ENCODE measurements at regions not wholly inside any gene's neighbourhood (a gene's known extent, or its start where the extent isn't known, plus 50 kb on each side); places are given as distances from the start of the nearest gene placed in this dataset.

DNA sequence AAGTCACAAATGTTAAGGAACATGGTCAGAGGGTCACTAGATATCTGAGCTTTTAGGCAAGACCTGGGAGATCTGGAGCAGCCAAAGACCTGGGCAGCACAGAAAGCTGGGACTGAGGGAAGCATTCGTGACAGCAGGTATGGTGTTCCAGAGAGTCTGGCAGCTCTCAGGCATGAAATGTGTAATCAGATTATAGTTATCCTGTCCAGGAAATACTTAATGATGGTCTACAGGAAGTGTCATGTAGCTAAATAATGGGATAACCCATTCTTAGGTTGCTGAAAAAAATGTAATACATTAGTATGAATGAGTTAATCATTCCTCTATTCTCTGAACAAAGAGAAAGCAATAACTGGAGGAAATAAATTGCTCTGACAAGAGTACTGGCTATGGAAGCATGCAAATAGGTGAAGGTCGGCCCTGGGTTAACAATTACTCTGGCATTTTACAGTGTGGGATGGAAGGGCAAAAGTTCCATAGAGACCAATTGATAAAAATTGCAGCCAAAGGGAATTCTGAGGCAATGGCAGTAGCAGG lies 740.5 kb downstream of the CBLN4 start:
- POLR2A ChIA-PET, result no interaction called here
- Mint-ChIP-seq H3K4me1 (ENCODE audit: low read depth) (no peaks in the 10 kb centered on the region), H3K36me3 (ENCODE audit: low read depth) (no peaks in the 10 kb centered on the region), H3K27ac (no peak overlapping the region), H3K4me3 (no peak overlapping the region), H3K27me3 (ENCODE audit: low read depth) (no peaks in the 10 kb centered on the region), H3K9me3 (ENCODE audit: insufficient read depth) (no peaks in the 10 kb centered on the region)
- ATAC-seq, result no peak
- no peak for DNase-seq
- CTCF ChIA-PET, result no interaction called here

DNA sequence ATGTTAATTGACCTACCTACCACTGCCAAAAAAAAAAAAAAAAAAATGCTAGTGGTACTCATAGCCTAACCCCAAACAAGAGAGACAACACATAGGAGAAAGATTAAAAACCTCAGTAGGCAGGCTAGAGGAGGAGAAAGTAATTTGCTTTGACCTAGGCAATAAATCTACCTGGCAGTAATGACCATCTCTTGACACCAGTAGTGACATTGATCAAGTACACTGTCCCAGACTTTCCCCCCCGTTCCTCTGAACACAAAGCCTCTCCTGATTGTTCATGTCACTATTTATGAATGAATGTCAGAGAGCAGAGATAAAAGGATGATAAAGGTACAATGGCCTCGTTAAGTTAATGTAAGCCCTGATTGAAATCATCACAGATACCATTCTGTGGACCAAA lies 746.8 kb downstream of the CBLN4 start:
- no peak for ATAC-seq
- Mint-ChIP-seq H3K4me1 (ENCODE audit: low read depth) (no peaks in the 10 kb centered on the region), H3K4me3 (no peak overlapping the region), H3K27ac (no peak overlapping the region), H3K9me3 (ENCODE audit: insufficient read depth) (peaks cover 7% of the 10 kb centered on the region), H3K27me3 (ENCODE audit: low read depth) (no peaks in the 10 kb centered on the region), H3K36me3 (ENCODE audit: low read depth) (no peaks in the 10 kb centered on the region)
- no peak for DNase-seq
- ChIA-PET CTCF (no interaction called here), POLR2A (no interaction called here)

- CTCF ChIA-PET, result no interaction called here
- Mint-ChIP-seq H3K9me3 (ENCODE audit: insufficient read depth) (peaks cover 11% of the 10 kb centered on the region), H3K4me3 (no peak overlapping the region), H3K36me3 (ENCODE audit: low read depth) (no peaks in the 10 kb centered on the region), H3K27ac (no peak overlapping the region), H3K27me3 (ENCODE audit: low read depth) (no peaks in the 10 kb centered on the region), H3K4me1 (ENCODE audit: low read depth) (no peaks in the 10 kb centered on the region)
- DNase-seq (no peak), ATAC-seq (no peak)
- POLR2A ChIA-PET, result no interaction called here
Observed at GRCh38 chr20:55255016-55255415, 750.3 kb downstream of the CBLN4 start.

- ChIA-PET POLR2A (no interaction called here), CTCF (no interaction called here)
- Mint-ChIP-seq H3K9me3 (ENCODE audit: insufficient read depth) (peaks cover 11% of the 10 kb centered on the region), H3K4me1 (ENCODE audit: low read depth) (no peaks in the 10 kb centered on the region), H3K4me3 (no peak overlapping the region), H3K36me3 (ENCODE audit: low read depth) (no peaks in the 10 kb centered on the region), H3K27me3 (ENCODE audit: low read depth) (no peaks in the 10 kb centered on the region), H3K27ac (no peak overlapping the region)
- DNase-seq (no peak), ATAC-seq (no peak)
Observed at GRCh38 chr20:55253781-55254180, 751.5 kb downstream of the CBLN4 start.

DNA sequence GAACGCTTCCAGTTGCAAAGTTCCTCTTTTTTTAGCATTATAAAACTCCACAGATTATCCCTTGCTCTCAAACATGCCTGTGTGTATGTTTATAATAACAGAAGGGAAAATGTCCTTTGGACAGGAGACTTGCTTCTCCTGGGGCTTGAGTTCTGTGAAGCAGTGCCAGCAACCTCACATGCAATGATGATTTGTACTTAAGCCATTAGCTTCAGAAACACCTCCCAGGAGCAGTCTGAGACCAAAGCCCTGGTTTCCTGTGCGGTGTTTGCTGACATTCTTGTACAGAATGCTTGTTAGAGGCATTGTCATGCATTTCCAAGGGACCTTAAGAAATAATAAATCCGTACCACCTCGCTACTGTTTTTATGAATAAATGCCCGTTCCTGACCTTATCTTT lies 752.8 kb downstream of the CBLN4 start:
- Mint-ChIP-seq H3K4me3 (no peak overlapping the region), H3K4me1 (ENCODE audit: low read depth) (no peaks in the 10 kb centered on the region), H3K36me3 (ENCODE audit: low read depth) (no peaks in the 10 kb centered on the region), H3K27ac (no peak overlapping the region), H3K9me3 (ENCODE audit: insufficient read depth) (peaks cover 17% of the 10 kb centered on the region), H3K27me3 (ENCODE audit: low read depth) (no peaks in the 10 kb centered on the region)
- ChIA-PET CTCF (no interaction called here), POLR2A (no interaction called here)
- ATAC-seq (no peak), DNase-seq (no peak)

DNA sequence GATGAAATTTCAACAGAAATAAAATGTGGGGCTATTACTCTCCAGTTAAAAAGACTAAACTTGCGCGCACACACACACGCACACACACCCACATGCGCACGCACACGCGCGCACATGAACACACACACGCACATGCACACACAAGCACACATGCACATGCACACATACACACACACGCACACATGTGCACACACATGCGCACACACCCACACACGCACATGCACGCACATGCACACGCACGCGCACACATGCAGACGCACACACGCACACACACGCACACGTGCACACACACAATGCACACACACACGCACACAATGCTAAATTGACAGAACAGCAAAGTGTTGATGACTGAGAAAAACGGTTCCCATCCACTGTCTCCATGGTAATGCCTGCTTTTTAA lies 754.1 kb downstream of the CBLN4 start:
- H3K4me1 Mint-ChIP-seq (ENCODE audit: low read depth), result no peaks in the 10 kb centered on the region
- no peaks in the 10 kb centered on the region for H3K36me3 Mint-ChIP-seq (ENCODE audit: low read depth)
- POLR2A ChIA-PET, result no interaction called here
- no peak overlapping the region for H3K27ac Mint-ChIP-seq
- DNase-seq (no peak), ATAC-seq (no peak)
- H3K27me3 Mint-ChIP-seq (ENCODE audit: low read depth), result no peaks in the 10 kb centered on the region
- peaks cover 17% of the 10 kb centered on the region for H3K9me3 Mint-ChIP-seq (ENCODE audit: insufficient read depth)
- no peak overlapping the region for H3K4me3 Mint-ChIP-seq
- CTCF ChIA-PET, result no interaction called here

GRCh38 chr20:55242853-55243252 lies 762.5 kb downstream of the CBLN4 start:
- POLR2A ChIA-PET, result no interaction called here
- no peak for DNase-seq
- Mint-ChIP-seq H3K27ac (no peak overlapping the region), H3K36me3 (ENCODE audit: low read depth) (no peaks in the 10 kb centered on the region), H3K27me3 (ENCODE audit: low read depth) (no peaks in the 10 kb centered on the region), H3K9me3 (ENCODE audit: insufficient read depth) (peaks cover 29% of the 10 kb centered on the region), H3K4me3 (no peak overlapping the region), H3K4me1 (ENCODE audit: low read depth) (no peaks in the 10 kb centered on the region)
- CTCF ChIA-PET, result no interaction called here
- ATAC-seq, result no peak

DNA sequence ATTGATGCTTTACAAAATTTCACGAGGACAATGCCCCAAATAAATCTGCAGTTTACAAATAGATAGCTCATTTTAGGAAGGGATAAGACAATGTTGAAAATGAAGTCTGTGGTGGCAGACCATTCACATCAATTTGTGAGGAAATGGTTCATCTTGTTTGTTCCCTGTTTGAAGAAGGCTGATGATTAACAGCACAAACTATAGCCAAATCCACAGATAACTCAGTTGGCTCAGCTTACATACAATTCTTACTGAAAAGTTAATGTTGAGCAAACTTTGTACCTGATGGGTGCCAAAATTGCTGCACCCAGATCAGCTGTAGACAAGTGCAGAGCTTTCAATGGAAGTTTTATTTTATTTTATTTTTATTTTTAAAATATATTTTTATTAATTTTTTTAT lies 763.9 kb downstream of the DOK5 start:
- no peak for ATAC-seq
- Mint-ChIP-seq H3K9me3 (ENCODE audit: insufficient read depth) (peaks cover 19% of the 10 kb centered on the region), H3K27me3 (ENCODE audit: low read depth) (no peaks in the 10 kb centered on the region), H3K27ac (no peak overlapping the region), H3K4me1 (ENCODE audit: low read depth) (no peaks in the 10 kb centered on the region), H3K36me3 (ENCODE audit: low read depth) (no peaks in the 10 kb centered on the region), H3K4me3 (no peak overlapping the region)
- DNase-seq, result no peak
- ChIA-PET POLR2A (no interaction called here), CTCF (no interaction called here)

DNA sequence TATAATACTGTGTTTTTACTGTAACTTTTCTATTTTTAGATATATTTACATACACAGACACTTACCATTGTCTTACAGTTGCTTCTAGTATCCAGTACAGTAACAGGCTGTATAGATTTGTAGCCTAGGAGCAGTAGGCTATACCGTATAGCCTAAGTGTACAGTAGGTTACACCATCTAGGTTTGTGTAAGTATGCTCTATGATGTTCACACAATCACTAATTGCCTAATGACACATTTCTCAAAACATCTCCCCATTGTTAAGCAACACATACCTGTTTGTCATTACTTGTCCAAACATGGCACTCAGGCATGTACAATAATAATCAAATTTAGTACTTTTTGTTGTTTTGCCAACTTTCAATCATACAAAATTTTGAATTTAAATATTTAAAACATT lies 757.3 kb downstream of the DOK5 start:
- H3K36me3 Mint-ChIP-seq (ENCODE audit: low read depth), result no peaks in the 10 kb centered on the region
- peaks cover under 1% of the 10 kb centered on the region for H3K9me3 Mint-ChIP-seq (ENCODE audit: insufficient read depth)
- H3K27me3 Mint-ChIP-seq (ENCODE audit: low read depth), result no peaks in the 10 kb centered on the region
- POLR2A ChIA-PET, result no interaction called here
- H3K4me1 Mint-ChIP-seq (ENCODE audit: low read depth), result no peaks in the 10 kb centered on the region
- DNase-seq, result no peak
- no peak overlapping the region for H3K27ac Mint-ChIP-seq
- CTCF ChIA-PET, result no interaction called here
- no peak for ATAC-seq
- no peak overlapping the region for H3K4me3 Mint-ChIP-seq

DNA sequence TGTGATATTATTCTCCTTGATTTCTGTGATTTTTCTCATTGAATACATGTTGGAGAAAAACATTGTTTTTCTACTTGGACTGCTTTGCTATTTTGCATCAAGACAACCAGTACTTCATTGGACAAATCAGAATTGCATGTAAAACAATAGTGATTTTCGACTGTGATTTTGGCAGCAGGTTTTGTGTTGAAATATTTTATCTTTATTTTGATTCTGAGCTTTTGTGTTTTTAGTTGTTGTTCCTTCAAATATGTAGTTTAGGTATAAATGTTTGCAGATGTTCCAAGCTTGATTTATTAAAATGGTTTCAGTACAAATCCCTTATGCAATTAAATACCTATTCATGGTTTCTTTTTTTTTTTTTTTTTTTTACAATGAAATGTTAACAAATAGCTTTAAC lies 754.1 kb downstream of the DOK5 start:
- DNase-seq, result no peak
- ChIA-PET CTCF (no interaction called here), POLR2A (no interaction called here)
- Mint-ChIP-seq H3K27me3 (ENCODE audit: low read depth) (no peaks in the 10 kb centered on the region), H3K4me1 (ENCODE audit: low read depth) (no peaks in the 10 kb centered on the region), H3K9me3 (ENCODE audit: insufficient read depth) (peaks cover 14% of the 10 kb centered on the region), H3K27ac (no peak overlapping the region), H3K36me3 (ENCODE audit: low read depth) (no peaks in the 10 kb centered on the region), H3K4me3 (no peak overlapping the region)
- ATAC-seq, result no peak

DNA sequence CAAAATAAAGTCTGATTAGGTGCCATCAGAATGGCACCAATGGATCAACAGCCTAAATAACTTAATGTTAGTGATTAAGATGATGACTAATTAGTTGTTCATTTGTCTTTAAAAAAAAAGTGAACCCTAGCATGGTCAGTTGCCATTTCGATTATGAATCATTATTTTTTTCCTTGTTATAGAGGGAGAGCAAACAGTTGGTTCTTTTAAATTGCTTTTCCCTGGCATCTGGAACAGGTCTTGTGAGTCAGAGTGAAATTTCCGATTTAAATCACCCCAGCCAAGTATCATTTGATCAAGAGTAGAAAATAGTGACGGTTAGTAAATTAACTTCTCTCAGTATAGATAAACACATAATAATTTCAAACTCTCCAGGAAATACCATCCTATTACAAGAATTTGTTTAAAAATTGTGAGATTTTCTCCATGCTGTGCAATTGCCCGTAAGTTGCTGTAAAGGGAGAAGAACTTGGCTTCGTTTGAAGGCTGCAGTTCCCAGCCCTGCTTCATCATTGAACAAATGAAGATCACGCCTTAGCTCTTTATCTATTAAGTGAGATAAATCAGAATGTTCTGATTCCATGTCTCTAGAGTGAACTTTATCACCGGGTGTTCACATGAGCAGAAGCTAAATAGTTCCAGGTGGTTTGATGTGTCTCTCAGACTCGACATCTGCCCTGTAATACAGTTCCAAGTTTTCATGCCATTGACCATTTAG lies 741.3 kb downstream of the DOK5 start:
- Mint-ChIP-seq H3K4me3 (no peak overlapping the region), H3K27ac (no peak overlapping the region), H3K36me3 (ENCODE audit: low read depth) (no peaks in the 10 kb centered on the region), H3K9me3 (ENCODE audit: insufficient read depth) (peaks cover 22% of the 10 kb centered on the region), H3K27me3 (ENCODE audit: low read depth) (no peaks in the 10 kb centered on the region), H3K4me1 (ENCODE audit: low read depth) (no peaks in the 10 kb centered on the region)
- ATAC-seq (no peak), DNase-seq (no peak)
- POLR2A ChIA-PET, result no interaction called here
- CTCF ChIA-PET, result no interaction called here

GRCh38 chr20:55213653-55214052 lies 738.3 kb downstream of the DOK5 start:
- H3K4me3 Mint-ChIP-seq, result no peak overlapping the region
- ChIA-PET POLR2A (no interaction called here), CTCF (no interaction called here)
- peaks cover 25% of the 10 kb centered on the region for H3K9me3 Mint-ChIP-seq (ENCODE audit: insufficient read depth)
- H3K27ac Mint-ChIP-seq, result no peak overlapping the region
- DNase-seq (no peak), ATAC-seq (no peak)
- no peaks in the 10 kb centered on the region for H3K36me3 Mint-ChIP-seq (ENCODE audit: low read depth)
- H3K27me3 Mint-ChIP-seq (ENCODE audit: low read depth), result no peaks in the 10 kb centered on the region
- H3K4me1 Mint-ChIP-seq (ENCODE audit: low read depth), result no peaks in the 10 kb centered on the region

GRCh38 chr20:55211481-55211880 lies 736.1 kb downstream of the DOK5 start:
- CTCF ChIA-PET, result no interaction called here
- H3K27me3 Mint-ChIP-seq (ENCODE audit: low read depth), result no peaks in the 10 kb centered on the region
- no peak overlapping the region for H3K27ac Mint-ChIP-seq
- POLR2A ChIA-PET, result no interaction called here
- peaks cover 13% of the 10 kb centered on the region for H3K9me3 Mint-ChIP-seq (ENCODE audit: insufficient read depth)
- no peaks in the 10 kb centered on the region for H3K36me3 Mint-ChIP-seq (ENCODE audit: low read depth)
- H3K4me3 Mint-ChIP-seq, result no peak overlapping the region
- no peak for ATAC-seq
- no peak for DNase-seq
- no peaks in the 10 kb centered on the region for H3K4me1 Mint-ChIP-seq (ENCODE audit: low read depth)

Measured in activated CD8-positive, alpha-beta T cell treated with anti-CD3 and anti-CD28 coated beads, Interleukin-2, amount 10 ng/mL, durations not matched to agents 7 days and 5 days (primary cell).